ENCODE measurements at regions not wholly inside any gene's neighbourhood (a gene's known extent, or its start where the extent isn't known, plus 50 kb on each side); places are given as distances from the start of the nearest gene placed in this dataset.

DNA sequence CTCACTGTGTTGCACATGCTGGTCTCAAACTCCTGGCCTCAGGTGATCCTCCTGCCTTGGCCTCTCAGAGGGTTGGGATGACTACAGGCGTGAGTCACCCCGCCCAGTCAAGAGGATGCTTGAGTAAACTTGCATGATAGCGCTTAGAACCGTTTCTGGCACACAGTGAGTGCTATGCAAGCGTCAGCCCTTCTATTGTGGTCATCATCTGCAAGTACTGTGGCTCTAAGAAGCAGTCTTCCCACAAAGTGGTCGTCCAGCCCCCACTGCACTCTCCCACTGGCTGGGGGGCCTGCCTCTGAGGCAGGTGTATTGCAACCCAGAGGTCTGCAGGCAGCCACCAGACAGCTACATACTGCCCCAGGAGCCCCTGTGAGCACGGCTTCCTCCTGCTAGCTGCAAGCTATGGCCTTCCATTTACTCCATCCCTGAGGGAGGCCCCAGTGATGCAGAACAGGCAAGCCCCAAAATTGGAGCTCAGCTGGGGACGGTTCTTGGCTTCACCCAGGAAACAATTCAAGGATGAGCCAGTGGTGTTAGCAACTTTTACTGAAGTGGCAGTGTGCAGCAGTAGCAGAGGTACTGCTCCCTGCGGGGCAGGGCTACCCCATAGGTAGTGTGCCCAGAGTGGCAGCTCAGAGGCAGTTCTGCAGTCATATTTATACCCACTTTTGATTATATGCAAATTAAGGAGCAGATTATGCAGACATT is 95.4 kb downstream of the LSM3 start:
- no peak for DNase-seq

DNA sequence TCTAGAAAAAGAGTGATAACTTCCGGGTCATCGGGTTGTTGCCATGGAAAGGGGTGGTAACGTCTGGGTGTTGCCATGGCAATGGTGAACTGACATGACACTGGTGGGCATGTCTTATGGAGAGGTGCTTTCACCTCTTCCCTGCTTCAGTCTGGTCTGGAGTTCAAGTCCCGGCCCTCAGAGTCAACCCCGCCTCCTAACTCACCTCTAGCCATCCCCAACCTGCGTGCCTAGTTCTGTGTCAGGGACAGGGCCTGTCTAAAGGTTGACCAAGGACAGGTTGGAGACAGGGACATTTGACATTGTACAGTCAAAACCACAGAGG is 96.0 kb downstream of the LSM3 start:
- no peak for DNase-seq

DNA sequence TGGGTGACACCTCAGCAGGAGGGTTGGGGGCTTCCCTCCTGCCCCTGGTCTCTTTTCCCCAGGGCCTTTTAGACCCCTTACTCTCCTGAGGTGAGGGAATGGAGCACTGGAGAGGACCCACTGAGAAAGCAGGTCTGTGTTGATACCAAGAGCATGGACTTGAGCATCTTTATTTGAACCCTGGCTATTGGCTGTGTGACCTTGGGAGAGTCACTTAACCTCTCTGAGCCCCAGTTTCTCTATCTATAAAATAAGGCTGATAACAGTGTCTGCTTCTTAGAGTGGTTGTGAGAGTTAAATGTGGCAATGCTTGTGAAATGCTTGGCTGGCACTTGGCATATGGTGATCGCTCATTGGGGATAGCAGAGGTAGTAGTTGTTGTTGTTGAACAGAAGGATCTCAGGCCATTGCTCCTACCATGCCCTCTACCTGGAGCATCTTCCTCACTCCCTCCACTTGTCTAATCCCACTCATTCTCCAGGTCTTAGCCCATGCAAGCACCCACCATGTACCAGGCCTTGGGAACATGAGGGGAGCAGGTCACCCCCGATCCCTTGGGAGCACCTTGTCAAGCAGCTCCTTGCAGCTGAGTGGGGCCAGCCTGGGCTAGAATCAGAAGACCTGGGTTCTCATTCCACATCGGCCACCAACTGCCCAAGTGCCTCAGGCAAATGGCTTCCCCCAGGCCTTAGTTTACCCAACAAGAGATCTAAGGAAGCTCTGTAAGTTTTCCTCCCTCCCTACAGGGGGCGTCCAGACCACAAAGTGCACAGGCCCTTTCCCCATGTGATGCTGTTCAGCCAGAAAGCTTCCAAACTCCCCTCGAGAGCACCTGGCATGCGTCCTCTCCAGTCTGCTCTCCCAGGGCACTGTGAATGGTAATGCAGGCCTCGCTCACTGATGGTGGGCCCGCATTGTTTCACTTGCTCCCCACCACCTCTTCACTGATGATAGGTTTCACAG is 96.7 kb downstream of the LSM3 start:
- no peak for DNase-seq

DNA sequence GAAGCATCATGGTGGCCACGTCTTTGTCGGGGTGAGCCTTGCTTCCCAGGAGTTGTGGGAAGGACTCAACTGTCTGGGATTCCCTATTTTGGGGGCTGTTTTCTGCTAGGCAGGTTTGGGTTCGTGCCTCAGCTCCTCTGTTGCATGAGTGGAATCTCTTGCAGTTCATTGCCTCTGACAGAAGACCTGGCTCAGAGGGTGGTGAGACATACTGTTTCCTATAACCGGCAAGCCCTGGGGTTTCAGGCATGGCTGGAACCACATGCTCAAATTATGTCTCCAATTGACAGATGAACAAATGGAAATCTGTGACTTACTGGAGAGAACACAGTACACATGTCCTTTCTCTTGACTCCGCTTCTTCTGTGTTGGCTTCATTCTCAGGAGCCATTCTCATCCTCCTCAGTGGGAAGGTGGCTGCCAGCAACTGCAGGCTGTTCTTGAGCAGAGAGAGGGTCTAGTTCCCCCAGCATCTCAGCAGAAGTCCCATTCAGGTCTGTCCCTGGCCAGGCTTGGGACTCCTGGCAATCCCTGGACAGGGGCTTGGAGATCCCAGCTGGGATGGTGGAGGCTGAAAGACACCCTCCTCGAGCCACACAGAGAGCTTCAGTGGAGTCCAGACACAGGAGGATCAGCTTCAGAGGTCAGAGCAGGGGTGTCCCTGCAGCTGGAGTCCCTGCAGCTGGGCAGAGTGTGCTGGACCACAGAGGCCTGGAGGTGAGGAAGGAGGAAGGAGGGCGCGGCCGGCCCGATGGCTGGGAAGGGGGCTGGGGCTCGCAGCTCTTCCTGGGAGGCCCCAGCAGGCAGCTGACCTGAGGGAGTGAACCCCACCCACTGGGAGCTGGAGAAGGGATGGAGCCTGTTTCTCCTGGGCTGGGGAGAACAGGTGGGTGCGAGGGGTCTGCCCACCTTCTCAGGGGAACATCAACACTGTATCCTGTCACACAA is 97.6 kb downstream of the LSM3 start:
- no peak for DNase-seq

DNA sequence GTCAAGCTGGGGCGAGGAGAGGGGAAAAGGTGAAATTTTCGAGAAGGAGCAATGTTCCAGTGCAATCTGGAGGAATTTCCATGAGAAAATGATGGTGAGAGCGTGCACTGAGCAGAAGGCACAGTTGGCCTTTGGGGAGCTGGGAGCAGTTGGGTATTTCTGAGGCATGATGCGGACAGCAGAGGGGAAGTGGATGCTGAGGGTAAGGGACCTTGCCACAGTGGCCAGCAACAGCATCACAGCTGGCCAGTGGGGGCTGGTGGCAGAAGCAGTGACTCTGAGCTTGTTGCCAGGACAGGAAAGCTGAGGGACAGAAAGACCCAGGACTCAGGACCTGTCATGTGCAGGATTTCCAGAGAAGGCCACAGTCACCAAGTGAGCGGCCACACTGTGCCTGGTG is 98.9 kb downstream of the LSM3 start:
- DNase-seq = no peak

DNA sequence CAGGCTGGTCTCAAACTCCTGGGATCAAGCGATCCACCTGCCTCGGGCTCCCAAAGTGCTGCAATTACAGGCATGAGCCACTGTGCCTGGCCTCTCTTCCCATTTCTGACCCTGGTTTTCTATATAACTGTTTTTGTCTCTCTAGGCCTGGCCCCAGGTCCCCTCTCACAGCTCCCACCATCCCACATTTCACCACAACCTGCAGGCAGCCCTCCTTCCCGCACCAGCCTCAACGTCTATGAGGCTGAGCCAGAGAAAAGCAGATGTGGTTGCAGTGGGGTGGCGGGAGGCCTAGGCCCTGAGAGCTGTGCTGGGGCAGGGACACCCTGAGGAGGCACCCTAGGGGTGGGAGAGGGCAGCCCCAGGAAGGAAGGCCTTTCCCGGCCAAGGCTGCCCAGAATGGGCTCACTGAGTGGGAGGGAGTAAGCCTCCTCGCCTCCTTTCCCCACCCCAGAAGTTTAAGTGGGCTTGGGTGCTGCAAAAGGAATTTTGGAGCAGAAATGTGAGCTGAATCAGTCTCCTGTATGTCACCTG is 99.7 kb downstream of the LSM3 start:
- no peak for DNase-seq

DNA sequence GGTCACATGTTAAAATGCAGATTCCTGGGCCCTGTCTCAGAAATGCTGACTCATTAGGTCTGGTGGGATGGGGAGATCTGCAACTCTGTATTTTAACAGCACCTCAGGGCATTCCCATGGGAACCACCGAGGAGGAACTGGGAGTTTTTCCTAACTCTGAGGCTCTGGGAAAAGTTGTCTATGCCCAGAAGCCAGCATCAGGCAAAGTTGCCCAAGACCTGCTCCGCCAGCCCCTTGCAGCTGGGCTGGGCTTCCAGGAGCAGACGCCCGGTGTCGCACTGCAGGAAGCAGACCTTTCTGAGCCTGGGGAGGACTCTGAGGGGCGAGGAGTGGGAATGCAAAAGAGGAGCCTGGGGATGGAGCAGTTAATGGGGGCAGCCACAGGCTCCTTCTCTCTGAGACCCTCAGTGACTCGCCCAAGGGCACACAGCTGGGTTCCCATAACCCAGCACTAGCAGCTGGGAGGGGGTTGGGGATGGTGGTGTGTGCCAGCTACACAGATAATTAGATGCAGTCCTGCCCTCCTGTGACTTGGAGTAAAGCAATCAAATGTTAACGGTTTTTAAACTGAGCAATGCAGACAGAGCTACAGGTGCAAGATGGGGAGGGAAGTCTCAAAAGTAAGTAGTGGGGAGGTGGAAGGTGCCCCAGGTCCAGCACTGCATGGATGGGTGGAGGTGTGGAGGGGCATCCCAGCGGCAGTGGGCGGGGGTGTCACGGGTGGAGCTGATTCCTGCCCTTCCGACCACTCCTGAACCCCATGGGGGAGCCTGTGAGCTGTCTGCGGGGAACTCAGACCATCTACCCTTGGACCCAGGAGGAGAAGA is 100.4 kb downstream of the LSM3 start:
- DNase-seq = no peak

DNA sequence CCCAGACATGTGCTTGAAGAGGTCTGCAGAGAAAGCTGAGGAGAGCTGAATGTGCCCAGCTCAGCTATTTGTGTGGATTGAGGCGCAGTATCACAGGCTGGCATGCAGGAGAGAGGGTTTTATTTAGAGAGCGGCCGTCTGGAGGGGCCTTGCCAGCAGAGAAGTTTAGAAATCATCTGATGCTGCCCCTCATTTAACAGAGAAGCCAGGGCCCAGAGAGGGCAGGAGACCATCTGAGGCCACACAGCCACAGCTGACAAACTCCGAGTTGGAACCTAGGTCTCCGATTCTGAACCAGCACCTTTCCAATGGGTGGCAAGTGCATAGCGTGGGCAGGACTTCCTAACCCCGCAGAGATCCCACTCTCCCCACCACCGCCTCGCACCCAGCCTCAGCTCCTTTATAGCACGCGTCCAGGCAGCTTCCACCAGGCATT is 101.0 kb downstream of the LSM3 start:
- DNase-seq = no peak

DNA sequence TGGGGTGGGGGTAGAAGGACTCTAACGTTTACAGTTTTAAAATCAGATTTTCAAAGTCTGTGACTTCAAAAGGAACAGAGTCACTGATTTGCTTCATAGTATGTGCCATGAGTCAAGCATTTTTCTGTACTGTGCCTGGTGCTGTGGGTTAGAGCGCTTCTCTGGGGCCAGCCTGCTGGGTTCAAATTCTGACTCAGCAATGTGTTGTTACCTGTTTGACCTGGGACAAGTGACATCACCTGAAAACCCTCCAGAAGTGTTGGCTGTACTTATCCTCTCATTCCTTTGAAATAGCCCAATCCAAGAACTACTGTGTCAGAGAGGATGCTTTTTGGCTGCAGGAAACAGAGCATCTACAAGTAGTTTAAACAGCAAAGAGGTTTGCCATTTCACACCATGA is 101.7 kb downstream of the LSM3 start:
- no peak for DNase-seq

DNA sequence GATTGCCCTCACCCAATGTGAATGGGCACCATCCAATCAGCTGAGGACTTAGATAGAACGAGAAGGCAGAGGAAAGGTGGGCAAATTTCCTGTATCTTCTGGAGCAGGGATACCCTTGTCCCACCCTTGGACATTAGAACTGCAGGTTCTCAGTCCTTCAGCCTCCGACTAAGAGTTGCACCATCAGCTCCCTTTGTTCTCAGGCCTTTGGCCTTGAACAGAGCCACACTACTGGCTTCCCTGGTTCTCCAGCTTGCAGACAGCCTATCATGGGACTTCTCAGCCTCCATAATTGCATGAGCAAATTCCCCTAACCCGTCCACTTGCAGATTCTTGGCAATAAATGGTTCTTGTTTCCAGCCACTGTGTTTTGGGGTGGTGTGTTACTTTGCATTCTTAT is 102.4 kb downstream of the LSM3 start:
- DNase-seq = no peak

DNA sequence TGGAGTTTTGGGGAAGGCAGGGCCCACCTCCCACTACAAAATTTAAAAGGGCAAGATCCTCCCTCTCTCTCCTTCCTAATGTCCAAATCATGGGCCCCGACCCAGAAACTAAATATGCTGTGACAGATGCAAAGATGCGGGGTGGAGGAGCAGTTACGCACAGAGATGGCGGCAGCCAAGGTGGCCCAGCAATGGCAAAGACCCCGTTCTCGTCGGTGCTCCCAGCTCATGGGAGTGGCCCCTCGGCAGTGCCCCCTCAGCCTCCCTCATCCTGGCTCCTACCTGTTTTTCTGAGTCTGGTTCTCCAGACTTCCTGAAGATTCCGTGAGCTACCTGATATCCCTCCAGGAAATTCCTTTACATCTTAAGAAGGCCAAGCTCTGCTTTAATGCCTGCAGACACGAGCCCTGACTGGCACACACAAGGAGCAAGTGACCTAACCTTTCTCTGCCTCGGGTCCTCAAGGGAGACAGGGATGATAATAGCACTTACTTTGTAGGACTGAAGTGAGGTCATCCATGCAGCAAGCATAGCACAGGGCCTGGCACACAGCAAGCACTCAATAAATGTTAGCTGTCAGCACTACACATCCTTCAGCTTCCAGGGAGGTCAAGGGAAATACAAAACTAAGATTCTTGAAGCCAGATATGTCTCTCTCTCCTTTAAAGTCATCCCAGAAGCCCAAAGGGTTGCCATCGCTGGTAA is 103.5 kb downstream of the LSM3 start:
- DNase-seq = no peak

DNA sequence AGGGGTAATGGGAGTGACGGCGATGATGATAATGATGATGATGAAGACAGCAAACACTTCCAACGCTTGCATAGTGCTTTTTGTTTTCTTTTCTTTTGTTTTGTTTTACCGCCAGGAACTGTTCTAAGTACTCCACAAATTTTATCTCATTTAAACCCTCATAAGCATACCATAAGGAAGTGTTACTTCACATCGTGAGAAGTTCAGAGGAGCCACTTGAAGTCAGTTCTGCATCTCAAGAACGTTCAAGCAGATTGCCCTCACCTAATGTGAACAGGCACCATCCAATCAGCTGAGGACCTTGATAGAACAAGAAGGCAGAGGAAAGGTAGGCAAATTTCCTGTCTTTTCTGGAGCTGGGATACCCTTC is 104.1 kb downstream of the LSM3 start:
- DNase-seq = no peak

DNA sequence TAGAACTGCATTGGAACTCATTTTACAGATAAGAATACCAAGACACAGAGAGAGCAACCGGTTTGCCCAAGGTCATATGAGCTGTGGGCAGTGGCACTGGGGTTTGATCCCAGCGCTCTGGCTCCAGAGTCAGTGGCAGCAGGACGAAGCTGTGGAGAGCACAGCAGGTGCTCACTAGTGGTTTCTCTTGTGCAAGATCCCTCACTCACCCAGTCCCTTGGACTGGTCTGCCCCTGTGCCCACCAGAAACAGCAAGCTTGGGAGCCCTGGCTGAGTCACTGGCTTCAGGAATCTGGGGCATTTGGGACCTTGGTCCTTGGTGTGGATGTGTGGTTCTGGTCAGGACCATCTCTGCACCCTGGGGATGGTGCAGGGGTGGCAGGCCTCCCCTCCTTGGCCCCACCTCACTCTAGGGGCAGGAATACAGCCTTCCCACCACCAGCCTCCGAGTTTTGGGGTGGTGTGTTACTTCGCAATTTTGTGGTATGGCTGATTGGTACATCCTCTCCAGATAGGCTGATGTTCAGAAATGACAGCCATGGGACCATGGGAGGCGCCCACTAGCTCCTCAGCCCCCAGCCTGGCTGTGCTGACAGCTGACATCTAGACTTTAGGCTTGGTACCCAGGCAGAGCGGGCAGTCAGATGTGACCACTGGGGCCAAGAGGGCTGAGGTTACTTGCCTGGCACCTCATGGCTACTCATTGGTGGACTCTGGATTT is 104.6 kb downstream of the LSM3 start:
- DNase-seq = no peak

DNA sequence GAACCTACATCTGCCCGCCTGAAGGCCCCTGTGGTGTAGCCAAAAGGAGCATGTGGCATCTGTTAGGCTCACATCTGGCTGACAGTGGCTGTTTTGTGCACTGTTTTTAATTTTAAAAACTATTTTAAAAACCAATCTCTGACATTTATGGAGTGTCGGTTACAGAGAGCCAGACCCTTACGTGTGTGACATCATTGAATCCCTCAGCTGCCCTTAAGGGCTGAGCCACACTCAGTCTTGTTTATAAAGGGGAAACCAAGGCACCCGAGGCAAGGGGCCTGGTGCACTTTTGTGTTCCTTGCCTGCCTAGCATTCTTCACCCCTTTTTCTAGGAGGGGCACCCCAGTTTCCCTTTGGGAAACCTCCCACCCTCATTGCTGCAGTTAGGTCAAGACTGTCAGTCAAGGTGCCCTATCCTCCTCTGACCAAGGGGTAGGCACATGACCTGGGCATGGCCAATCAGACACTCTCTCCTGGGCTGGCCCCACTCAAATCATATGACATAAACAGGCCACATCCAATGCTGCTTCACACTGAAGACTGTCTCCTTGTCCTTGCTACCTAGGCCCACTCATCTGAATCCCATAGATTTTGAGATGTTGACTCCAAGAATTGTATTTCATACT is 105.3 kb downstream of the LSM3 start:
- DNase-seq = no peak

DNA sequence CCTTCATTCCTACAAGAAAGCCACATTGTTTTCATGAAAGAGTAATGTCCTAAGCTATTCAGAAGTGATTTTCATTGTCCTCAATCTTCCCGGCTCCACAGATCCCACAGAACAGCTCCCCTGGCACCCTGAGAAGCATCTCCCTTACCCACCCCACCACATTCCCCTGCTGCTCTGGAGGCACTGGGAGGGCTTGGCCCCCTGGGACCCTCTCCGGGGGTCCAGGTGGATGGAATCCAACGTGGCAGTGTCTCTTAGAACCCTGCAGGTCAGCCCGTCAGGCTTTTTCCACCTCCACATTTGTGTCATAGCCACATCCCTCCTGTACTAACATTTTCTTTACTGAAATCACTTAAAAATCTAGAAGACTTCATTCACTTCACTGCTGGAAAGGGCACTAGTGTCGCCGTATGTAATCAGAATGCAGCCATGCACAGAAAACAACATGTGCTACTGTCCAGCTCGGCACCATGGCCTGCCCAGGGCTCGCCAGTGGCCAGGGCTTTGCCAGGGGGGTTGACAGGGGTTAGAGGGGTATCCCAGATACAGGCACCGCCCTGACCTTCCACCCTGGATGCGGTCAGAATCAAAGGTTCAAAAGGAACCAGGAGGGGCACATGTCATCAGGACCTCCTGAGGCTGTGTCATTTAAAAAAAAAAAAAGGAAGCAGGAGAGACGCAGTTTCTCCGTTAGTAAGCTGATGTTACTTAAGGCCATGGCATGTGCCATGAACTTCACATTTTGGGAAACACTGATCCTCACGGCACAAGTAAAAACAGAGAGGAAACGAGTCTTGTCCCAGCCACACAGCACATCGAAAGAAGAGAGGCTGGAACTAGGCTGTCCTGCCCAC is 106.3 kb downstream of the LSM3 start:
- DNase-seq = no peak

DNA sequence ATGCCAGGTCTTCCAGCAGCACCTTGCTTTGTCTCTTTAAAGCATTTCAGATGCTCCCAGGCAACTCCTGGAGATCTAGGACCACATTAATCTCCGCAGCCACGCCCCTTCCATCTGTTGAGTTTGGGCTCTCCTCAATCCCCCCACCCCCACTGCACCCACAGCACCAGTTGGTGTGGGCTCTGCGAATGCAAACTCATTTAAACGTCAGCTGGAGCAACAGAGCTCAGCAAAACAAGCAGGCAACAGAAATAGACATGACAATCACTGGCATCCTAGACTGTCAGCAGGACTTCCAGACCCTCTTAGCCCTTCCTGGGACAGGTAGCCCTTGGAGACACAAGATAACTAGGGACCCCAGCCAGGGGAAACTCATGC is 106.9 kb downstream of the LSM3 start:
- DNase-seq = no peak

DNA sequence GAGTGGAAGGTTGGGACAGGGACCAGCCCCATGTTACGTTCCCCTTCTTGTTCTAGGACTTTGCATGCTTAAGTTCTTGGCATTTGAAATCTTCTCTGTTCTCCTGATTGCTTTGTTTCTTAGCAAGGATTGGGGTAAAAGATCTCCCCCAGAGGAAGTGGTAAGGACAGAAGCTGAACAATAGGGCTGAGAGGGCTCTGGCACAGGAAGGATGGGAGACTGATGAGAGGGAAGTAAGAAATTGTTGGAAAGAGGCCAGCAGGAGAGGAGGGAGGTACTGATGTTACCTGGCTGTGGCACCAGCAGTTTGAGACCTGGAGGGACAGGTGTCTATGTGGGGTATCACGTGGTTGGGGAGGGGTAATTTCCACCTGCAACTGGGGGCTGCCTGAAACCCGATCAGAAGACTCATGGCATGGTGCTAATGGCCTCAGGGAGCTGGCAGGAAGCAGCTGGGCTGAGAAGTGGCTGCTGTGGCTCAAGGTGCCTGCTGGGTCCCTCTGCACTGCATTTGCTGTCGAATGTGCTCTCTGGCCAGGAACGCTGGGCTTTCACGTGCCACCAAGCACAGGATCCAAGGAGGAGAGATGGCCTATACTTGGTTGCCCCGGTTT is 108.4 kb downstream of the LSM3 start:
- no peak for DNase-seq

DNA sequence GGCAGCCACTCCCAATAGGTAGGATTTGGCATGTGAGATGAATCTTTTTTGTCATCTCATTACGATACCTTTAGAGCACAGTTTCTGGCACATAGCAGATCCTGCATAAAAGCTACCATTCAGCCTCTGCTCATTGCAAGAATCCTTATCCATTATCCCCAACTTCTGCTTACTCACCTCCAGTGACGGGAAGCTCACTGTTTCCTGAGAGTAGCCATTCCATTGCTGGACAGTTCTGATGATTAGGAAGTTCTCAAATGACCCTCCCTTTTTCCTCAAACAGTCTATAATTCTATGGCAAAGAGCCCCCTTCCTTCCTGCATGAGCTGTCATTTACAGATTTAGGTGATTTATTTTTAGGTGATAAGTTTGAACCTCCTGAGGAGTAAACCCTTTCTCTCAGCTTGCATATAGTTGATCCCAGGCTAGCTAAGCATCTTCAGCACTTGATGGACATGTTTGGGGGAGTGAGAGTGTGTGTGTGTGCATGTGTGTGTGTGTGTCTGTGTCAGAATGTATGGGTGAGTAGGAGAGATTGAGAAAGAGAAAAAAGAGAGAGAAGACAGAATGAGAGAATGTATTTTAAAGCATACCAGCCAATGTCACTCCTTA is 109.7 kb downstream of the LSM3 start:
- no peak for DNase-seq
